Calu3 (cell line): ENCODE measurements at regions not wholly inside any gene's neighbourhood (a gene's known extent, or its start where the extent isn't known, plus 50 kb on each side); places are given as distances from the start of the nearest gene placed in this dataset.
A peak's percentile ranks its signal among the peaks of the same experiment; 100 is the strongest.

Source experiments
- BruUV-seq: library from RNA; stranded (reverse); fragments of 400-500 nt; replicated peaks from 2 replicates; lab custom pipeline; 2021; lab: Mats Ljungman, UMichigan
- CTCF ChIA-PET: fragments of 300-600 bp; sonication (Branson Sonifier 250); formaldehyde crosslinking; loops from one replicate; lab custom pipeline; 2022; ENCODE audit warnings: antibody characterized with exemption; lab: Charles Lee
- DNase-seq: peaks from one replicate; pipeline ENCODE4 v3.0.0; 2022
- H3K27ac Mint-ChIP-seq: one replicate; pipeline ENCODE4 v1.8.0; 2022; ENCODE audit warnings: mixed read lengths; ENCODE audit not compliant: unreplicated experiment
- H3K27me3 Mint-ChIP-seq: one replicate; pipeline ENCODE4 v1.8.0; 2022; ENCODE audit warnings: mixed read lengths; ENCODE audit not compliant: unreplicated experiment
- H3K36me3 Mint-ChIP-seq: one replicate; pipeline ENCODE4 v1.8.0; 2022; ENCODE audit warnings: mild to moderate bottlenecking, moderate library complexity, mixed read lengths; ENCODE audit not compliant: insufficient read depth, unreplicated experiment
- H3K4me1 Mint-ChIP-seq: one replicate; pipeline ENCODE4 v1.8.0; 2022; ENCODE audit warnings: mild to moderate bottlenecking, low read depth, mixed read lengths; ENCODE audit not compliant: unreplicated experiment
- H3K4me3 Mint-ChIP-seq: one replicate; pipeline ENCODE4 v1.8.0; 2022; ENCODE audit warnings: mild to moderate bottlenecking, low read depth, moderate library complexity, mixed read lengths; ENCODE audit not compliant: unreplicated experiment
- H3K9me3 Mint-ChIP-seq: one replicate; pipeline ENCODE4 v1.8.0; 2022; ENCODE audit warnings: low read depth, mixed read lengths; ENCODE audit not compliant: unreplicated experiment
- intact Hi-C: fragments of 100-400 bp; cut with micrococcal nuclease; formaldehyde crosslinking; loops from one replicate; pipeline ENCODE4 v1.10.0; 2022; ENCODE audit not compliant: unreplicated experiment
- TF ChIP-seq, protein P1 (sequence below): fragments of 200-600 bp; IDR thresholded peaks from one replicate; pipeline ENCODE4 v1.8.0; 2022; ENCODE audit warnings: antibody characterized with exemption; ENCODE audit not compliant: unreplicated experiment

- intact Hi-C loops: no loop called here
- peak overlapping the region; percentile 72 for H3K4me3 Mint-ChIP-seq
- H3K27me3 Mint-ChIP-seq: peaks cover 88% of the 10 kb centered on the region
- no peak for DNase-seq
- H3K36me3 Mint-ChIP-seq: no peaks in the 10 kb centered on the region
- no peaks in the 10 kb centered on the region for H3K9me3 Mint-ChIP-seq
- TF ChIP-seq, protein P1, sequence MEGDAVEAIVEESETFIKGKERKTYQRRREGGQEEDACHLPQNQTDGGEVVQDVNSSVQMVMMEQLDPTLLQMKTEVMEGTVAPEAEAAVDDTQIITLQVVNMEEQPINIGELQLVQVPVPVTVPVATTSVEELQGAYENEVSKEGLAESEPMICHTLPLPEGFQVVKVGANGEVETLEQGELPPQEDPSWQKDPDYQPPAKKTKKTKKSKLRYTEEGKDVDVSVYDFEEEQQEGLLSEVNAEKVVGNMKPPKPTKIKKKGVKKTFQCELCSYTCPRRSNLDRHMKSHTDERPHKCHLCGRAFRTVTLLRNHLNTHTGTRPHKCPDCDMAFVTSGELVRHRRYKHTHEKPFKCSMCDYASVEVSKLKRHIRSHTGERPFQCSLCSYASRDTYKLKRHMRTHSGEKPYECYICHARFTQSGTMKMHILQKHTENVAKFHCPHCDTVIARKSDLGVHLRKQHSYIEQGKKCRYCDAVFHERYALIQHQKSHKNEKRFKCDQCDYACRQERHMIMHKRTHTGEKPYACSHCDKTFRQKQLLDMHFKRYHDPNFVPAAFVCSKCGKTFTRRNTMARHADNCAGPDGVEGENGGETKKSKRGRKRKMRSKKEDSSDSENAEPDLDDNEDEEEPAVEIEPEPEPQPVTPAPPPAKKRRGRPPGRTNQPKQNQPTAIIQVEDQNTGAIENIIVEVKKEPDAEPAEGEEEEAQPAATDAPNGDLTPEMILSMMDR: no peak
- no peak overlapping the region for H3K27ac Mint-ChIP-seq
- CTCF ChIA-PET: no interaction called here
- peaks cover 8% of the 10 kb centered on the region for H3K4me1 Mint-ChIP-seq
- BruUV-seq: no TSS peak
Measured at GRCh38 chr10:23694921-23695824, 256.3 kb downstream of the OTUD1 start.

DNA sequence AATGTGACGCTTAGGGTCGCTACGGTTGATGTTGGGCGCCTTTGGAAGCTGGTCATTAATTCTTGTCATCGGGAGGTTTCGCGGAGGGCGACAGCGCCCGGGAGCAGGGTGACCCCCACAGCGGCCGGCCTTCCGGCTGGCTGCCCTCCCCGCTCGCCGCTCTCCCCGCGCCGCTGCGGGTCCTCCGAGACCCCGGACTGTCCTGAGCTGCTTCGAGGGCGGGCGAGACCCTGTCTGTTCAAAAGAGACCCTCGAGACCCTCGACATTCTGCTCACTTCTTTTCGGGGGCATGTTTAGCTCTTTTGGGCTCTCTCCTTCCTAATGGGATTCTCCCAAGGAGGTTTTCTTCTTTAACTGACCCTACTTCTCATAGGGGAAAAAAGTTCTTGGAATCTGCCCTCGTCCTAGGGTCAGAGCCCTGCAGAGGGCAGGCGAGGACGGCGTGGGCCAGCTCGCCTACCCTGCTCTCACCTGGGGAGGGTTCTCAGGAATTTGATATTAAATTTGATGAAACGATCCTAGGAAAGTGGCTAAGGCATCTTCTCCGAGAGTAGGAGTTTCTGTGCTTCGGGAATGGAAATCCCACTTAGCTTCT, 257.0 kb downstream of the OTUD1 start:
- peaks cover 8% of the 10 kb centered on the region for H3K4me1 Mint-ChIP-seq
- intact Hi-C loops: no loop called here
- TF ChIP-seq, protein P1: no peak
- no peak overlapping the region for H3K27ac Mint-ChIP-seq
- H3K4me3 Mint-ChIP-seq: no peak overlapping the region
- no peaks in the 10 kb centered on the region for H3K9me3 Mint-ChIP-seq
- BruUV-seq: no TSS peak
- peaks cover 86% of the 10 kb centered on the region for H3K27me3 Mint-ChIP-seq
- CTCF ChIA-PET: no interaction called here
- H3K36me3 Mint-ChIP-seq: no peaks in the 10 kb centered on the region
- no peak for DNase-seq

- H3K27ac Mint-ChIP-seq: no peak overlapping the region
- CTCF ChIA-PET: no interaction called here
- H3K9me3 Mint-ChIP-seq: no peaks in the 10 kb centered on the region
- no peaks in the 10 kb centered on the region for H3K36me3 Mint-ChIP-seq
- intact Hi-C loops: no loop called here
- no peak for DNase-seq
- no peak overlapping the region for H3K4me3 Mint-ChIP-seq
- peaks cover 8% of the 10 kb centered on the region for H3K4me1 Mint-ChIP-seq
- TF ChIP-seq, protein P1: no peak
- H3K27me3 Mint-ChIP-seq: peaks cover 84% of the 10 kb centered on the region
- no TSS peak for BruUV-seq
Measured at GRCh38 chr10:23696476-23696875, 257.6 kb downstream of the OTUD1 start.

- BruUV-seq: no TSS peak
- no peaks in the 10 kb centered on the region for H3K4me1 Mint-ChIP-seq
- H3K27ac Mint-ChIP-seq: peak overlapping the region; percentile 5
- TF ChIP-seq, protein P1: peak; percentile 64
- CTCF ChIA-PET: interaction anchor here (1.5 kb wide), 1 partner anchor 410 kb away, joined by 3 read pairs; no protein-coding TSS in a partner anchor
- peaks cover 3% of the 10 kb centered on the region for H3K9me3 Mint-ChIP-seq
- peaks cover 28% of the 10 kb centered on the region for H3K27me3 Mint-ChIP-seq
- intact Hi-C loops: loop anchor here (1.0 to 5.0 kb wide), 4 partner anchors 166 to 544 kb away; no protein-coding TSS in a partner anchor
- no peaks in the 10 kb centered on the region for H3K36me3 Mint-ChIP-seq
- peak overlapping the region; percentile 54 for H3K4me3 Mint-ChIP-seq
- peak; percentile 74 for DNase-seq
Measured at GRCh38 chr10:23702977-23703414, 264.1 kb downstream of the OTUD1 start.
